Thyroid gland (tissue), 4 donors: ENCODE measurements at regions not wholly inside any gene's neighbourhood (a gene's known extent, or its start where the extent isn't known, plus 50 kb on each side); places are given as distances from the start of the nearest gene placed in this dataset.

Source experiments
- POLR2A ChIP-seq, 2 donors: fragments of 450-650 bp; IDR thresholded peaks; one replicate each; pipeline ENCODE4 v1.6.1; 2017; ENCODE audit warnings: antibody characterized with exemption in 2 of 2, mild to moderate bottlenecking in 2 of 2, moderate library complexity in 1 of 2
- TF ChIP-seq, protein P1 (sequence below), 6 experiments: fragments of 200-600 bp in 3 of 6; fragments of 450-650 bp in 3 of 6; sonication (generic) in 3 of 6; IDR thresholded peaks; one replicate each; pipeline ENCODE4 v1.5.1; 2016 to 2019; ENCODE audit warnings: antibody characterized with exemption in 6 of 6, mild to moderate bottlenecking in 2 of 6, inconsistent platforms in 1 of 6, moderate library complexity in 1 of 6

DNA sequence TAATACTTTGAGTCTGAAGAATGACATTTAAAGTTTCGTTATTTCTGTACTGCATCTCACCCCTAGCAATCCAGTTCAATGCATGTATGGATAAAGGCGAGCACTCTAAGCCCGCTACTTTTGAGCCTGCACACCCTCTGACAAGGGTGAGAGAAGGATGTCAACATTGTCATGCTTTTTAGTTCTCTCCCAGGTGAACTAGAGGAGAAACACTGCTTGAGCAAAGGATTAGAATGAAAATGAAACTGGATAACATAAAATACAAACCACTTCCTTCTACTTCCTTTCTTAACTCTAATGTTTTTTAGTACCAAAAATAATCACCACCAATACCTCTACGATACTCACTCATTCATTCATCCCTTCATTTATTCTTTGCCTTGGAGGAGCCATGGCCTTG is 588.7 kb upstream of the NR2F2 start:
- TF ChIP-seq POLR2A (IDR thresholded peaks at IDR 0.05) = no peak
- TF ChIP-seq, protein P1, sequence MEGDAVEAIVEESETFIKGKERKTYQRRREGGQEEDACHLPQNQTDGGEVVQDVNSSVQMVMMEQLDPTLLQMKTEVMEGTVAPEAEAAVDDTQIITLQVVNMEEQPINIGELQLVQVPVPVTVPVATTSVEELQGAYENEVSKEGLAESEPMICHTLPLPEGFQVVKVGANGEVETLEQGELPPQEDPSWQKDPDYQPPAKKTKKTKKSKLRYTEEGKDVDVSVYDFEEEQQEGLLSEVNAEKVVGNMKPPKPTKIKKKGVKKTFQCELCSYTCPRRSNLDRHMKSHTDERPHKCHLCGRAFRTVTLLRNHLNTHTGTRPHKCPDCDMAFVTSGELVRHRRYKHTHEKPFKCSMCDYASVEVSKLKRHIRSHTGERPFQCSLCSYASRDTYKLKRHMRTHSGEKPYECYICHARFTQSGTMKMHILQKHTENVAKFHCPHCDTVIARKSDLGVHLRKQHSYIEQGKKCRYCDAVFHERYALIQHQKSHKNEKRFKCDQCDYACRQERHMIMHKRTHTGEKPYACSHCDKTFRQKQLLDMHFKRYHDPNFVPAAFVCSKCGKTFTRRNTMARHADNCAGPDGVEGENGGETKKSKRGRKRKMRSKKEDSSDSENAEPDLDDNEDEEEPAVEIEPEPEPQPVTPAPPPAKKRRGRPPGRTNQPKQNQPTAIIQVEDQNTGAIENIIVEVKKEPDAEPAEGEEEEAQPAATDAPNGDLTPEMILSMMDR (IDR thresholded peaks at IDR 0.05) = no peak
